ENCODE measurements at regions not wholly inside any gene's neighbourhood (a gene's known extent, or its start where the extent isn't known, plus 50 kb on each side); places are given as distances from the start of the nearest gene placed in this dataset.

GRCh38 chr1:59218521-59219236 lies 78.2 kb upstream of the FGGY start:
- Histone ChIP-seq H3K27ac (no peak overlapping the region), H3K4me1 (peaks cover 0 to 7% (median 0%) of the 10 kb centered on the region in 6 donors), H3K4me3 (no peak overlapping the region), H3K27me3 (replicated peaks in 1 of 7) (no peaks in the 10 kb centered on the region), H3K36me3 (no peaks in the 10 kb centered on the region), H3K9me3 (peaks cover 0 to 7% (median 0%) of the 10 kb centered on the region in 8 donors)
- TF ChIP-seq CTCF (IDR thresholded peaks at IDR 0.05 in 8 of 11, conservative IDR thresholded peaks at IDR 0.05 in 3 of 11) (no peak), POLR2A (IDR thresholded peaks at IDR 0.05) (no peak), POLR2AphosphoS5 (IDR thresholded peaks at IDR 0.05) (no peak)
- WGBS, 5 donors, result 58 to 82% (median 74%) methylated on average over 5 of the region's 5 CpGs
- no peak for DNase-seq
- intact Hi-C loops (cut with DNase I; ENCODE audit: low total_unique reads), result no loop called here

GRCh38 chr1:59219916-59220315 lies 77.0 kb upstream of the FGGY start:
- peaks cover 0 to 7% (median 0%) of the 10 kb centered on the region in 8 donors for H3K9me3 ChIP-seq
- no peak for DNase-seq
- intact Hi-C loops (cut with DNase I; ENCODE audit: low total_unique reads), result no loop called here
- 47 to 68% (median 61%) methylated on average over 2 of the region's 2 CpGs for WGBS, 5 donors
- TF ChIP-seq POLR2A (IDR thresholded peaks at IDR 0.05) (no peak), CTCF (IDR thresholded peaks at IDR 0.05 in 8 of 11, conservative IDR thresholded peaks at IDR 0.05 in 3 of 11) (no peak), POLR2AphosphoS5 (IDR thresholded peaks at IDR 0.05) (no peak)
- no peak overlapping the region for H3K27ac ChIP-seq
- no peaks in the 10 kb centered on the region for H3K27me3 ChIP-seq (replicated peaks in 1 of 7)
- H3K4me1 ChIP-seq, result peaks cover 0 to 7% (median 0%) of the 10 kb centered on the region in 6 donors
- H3K4me3 ChIP-seq, result no peak overlapping the region
- H3K36me3 ChIP-seq, result no peaks in the 10 kb centered on the region

- WGBS, 5 donors, result 27 to 55% (median 34%) methylated on average over 5 of the region's 5 CpGs
These were observed 76.5 kb upstream of the FGGY start for GRCh38 chr1:59220356-59220755.

More at GRCh38 chr1:59220356-59220755, 76.5 kb upstream of the FGGY start:
- H3K4me3 ChIP-seq, result no peak overlapping the region
- no peak for TF ChIP-seq POLR2A (IDR thresholded peaks at IDR 0.05)
- TF ChIP-seq POLR2AphosphoS5 (IDR thresholded peaks at IDR 0.05), result no peak
- TF ChIP-seq CTCF (IDR thresholded peaks at IDR 0.05 in 8 of 11, conservative IDR thresholded peaks at IDR 0.05 in 3 of 11), result no peak
- H3K4me1 ChIP-seq, result peaks cover 0 to 7% (median 0%) of the 10 kb centered on the region in 6 donors
- H3K36me3 ChIP-seq, result no peaks in the 10 kb centered on the region
- H3K9me3 ChIP-seq, result peaks cover 0 to 7% (median 0%) of the 10 kb centered on the region in 8 donors
- H3K27me3 ChIP-seq (replicated peaks in 1 of 7), result no peaks in the 10 kb centered on the region
- H3K27ac ChIP-seq, result no peak overlapping the region
- intact Hi-C loops (cut with DNase I; ENCODE audit: low total_unique reads), result no loop called here
- DNase-seq, result no peak

Measured in spleen (tissue), 11 donors.